Right lobe of liver (tissue), 4 donors: ENCODE measurements at regions not wholly inside any gene's neighbourhood (a gene's known extent, or its start where the extent isn't known, plus 50 kb on each side); places are given as distances from the start of the nearest gene placed in this dataset.
"Not testable (repeated sequence)": the region's sequence is repeated elsewhere in the genome, so short reads cannot be mapped to it uniquely, and the experiment has no call there.

Experiments used
- CTCF ChIP-seq, 4 donors: fragments of 200-600 bp in 3 of 4; fragments of 450-650 bp in 1 of 4; IDR thresholded peaks; one replicate each; pipeline versions ENCODE4 v1.5.1 to v1.8.0; 2016 to 2022; ENCODE audit warnings: antibody characterized with exemption in 4 of 4, mild to moderate bottlenecking in 2 of 4
- POLR2A ChIP-seq: fragments of 450-650 bp; IDR thresholded peaks from one replicate; pipeline ENCODE4 v1.6.1; 2017; ENCODE audit warnings: antibody characterized with exemption, mild to moderate bottlenecking
- donor health status: DM: no; HTN: no; CAD: no.
- donor health status: DM: no; HTN: no; CAD: no.
- donor health status: DM: no; HTN: yes; CAD: no.

GRCh38 chrX:89432652-89433231 is 489.0 kb upstream of the TGIF2LX start:
- TF ChIP-seq POLR2A; CTCF (IDR thresholded peaks at IDR 0.05): not testable (repeated sequence)
